Mucosa of gallbladder (tissue), 1 donor: ENCODE measurements at regions not wholly inside any gene's neighbourhood (a gene's known extent, or its start where the extent isn't known, plus 50 kb on each side); places are given as distances from the start of the nearest gene placed in this dataset.

Experiments
- DNase-seq: peaks from one replicate; pipeline ENCODE4 v3.0.0-alpha.2; 2020; ENCODE audit warnings: low spot score
- donor health status: DM: no; HTN: no; CAD: no.

DNA sequence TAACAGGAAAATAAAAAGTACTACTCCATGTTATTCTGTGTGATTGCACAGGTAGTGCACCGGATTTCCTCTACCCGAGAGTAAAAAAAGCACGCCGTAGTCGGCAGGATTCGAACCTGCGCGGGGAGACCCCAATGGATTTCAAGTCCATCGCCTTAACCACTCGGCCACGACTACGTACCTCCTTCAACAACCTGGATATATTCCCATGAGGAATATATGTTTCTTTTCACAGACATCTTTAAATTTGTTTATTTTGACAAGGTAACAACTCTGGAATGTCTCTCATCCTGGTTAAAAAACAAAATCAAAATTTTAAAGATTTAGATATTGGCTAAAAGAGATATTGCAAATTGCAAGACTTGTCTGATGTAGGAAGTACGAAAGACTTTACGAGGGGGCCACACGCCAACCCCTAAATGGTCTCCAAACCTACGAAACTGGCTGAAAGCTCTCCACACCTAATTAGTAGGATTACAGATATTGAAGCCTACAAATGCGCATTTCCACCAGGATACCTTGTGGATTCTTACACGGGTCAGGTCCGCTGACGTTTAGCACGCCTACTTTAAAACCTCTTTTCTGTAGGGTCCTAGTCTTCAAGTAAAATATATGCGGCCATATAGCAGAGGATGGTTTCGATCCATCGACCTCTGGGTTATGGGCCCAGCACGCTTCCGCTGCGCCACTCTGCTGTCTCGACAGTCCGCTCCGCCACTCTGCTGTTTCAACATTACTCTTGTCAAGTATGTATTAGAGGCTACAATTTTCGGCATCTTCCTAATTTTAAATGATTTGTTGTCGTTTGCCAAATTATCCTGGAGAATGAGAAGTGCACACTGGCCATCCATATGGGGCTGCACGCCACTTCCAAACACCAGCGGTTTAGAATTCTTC is 52.2 kb upstream of the BTN3A2 start:
- DNase-seq = peak; percentile 89
